GM12891 (cell line): ENCODE measurements at regions not wholly inside any gene's neighbourhood (a gene's known extent, or its start where the extent isn't known, plus 50 kb on each side); places are given as distances from the start of the nearest gene placed in this dataset.

Experiments
- POLR2A ChIP-seq: IDR thresholded peaks from 2 replicates; pipeline ENCODE4 v1.6.1; 2011; ENCODE audit warnings: low read depth, low read length, control low read depth
- POLR2AphosphoS5 ChIP-seq: IDR thresholded peaks from 2 replicates; pipeline ENCODE4 v1.6.1; 2011; ENCODE audit warnings: low read depth, low read length, control low read depth
- POU2F2 ChIP-seq: IDR thresholded peaks from 2 replicates; pipeline ENCODE4 v1.6.1; 2011; ENCODE audit warnings: low read depth, mild to moderate bottlenecking, control low read depth, low read length, moderate library complexity
- TAF1 ChIP-seq: IDR thresholded peaks from 2 replicates; pipeline ENCODE4 v1.6.1; 2011; ENCODE audit warnings: low read depth, low read length, control low read depth

DNA sequence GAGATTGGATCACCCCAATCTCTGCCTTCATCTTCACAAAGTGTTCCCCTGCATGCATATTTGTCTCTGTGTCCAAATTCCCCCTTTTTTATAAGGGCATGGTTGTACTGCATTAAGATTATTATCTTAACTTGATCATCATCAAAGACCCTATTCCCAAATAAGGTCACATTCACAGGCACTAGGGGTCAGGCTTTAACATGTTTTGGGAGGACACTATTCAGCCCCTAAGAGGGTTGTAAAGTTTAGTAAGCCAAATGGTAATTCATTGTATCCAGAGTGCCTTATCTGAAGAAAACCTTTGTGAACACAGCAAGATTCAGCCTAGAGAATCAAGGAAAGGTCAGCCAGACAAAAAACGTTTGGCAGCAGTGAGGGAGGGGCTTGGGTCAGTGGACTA lies 317.6 kb upstream of the PLD5 start:
- TF ChIP-seq POLR2A: no peak
- no peak for TF ChIP-seq POU2F2
- no peak for TF ChIP-seq POLR2AphosphoS5
- no peak for TF ChIP-seq TAF1
